HEK293 (cell line): ENCODE measurements at regions not wholly inside any gene's neighbourhood (a gene's known extent, or its start where the extent isn't known, plus 50 kb on each side); places are given as distances from the start of the nearest gene placed in this dataset.

Experiments used
- BCL6B ChIP-seq: fragments of 450-650 bp; formaldehyde crosslinking; IDR thresholded peaks from 2 replicates; pipeline ENCODE4 v1.5.1; 2017; ENCODE audit warnings: missing biosample characterization, missing genetic modification characterization
- CTCF ChIP-seq: fragments of 450-650 bp; formaldehyde crosslinking; IDR thresholded peaks from 2 replicates; pipeline ENCODE4 v1.5.1; 2016; ENCODE audit warnings: missing biosample characterization, missing genetic modification characterization
- HOXA7 ChIP-seq: sonication (generic); formaldehyde crosslinking; IDR thresholded peaks from 2 replicates; pipeline ENCODE4 v1.8.1; 2022; ENCODE audit warnings: missing genetic modification reagents, borderline replicate concordance
- IKZF3 ChIP-seq: fragments of 450-650 bp; IDR thresholded peaks from 2 replicates; pipeline ENCODE4 v1.5.0; 2018; ENCODE audit warnings: missing biosample characterization, mild to moderate bottlenecking, missing genetic modification characterization, moderate library complexity
- ZXDB ChIP-seq: fragments of 450-650 bp; formaldehyde crosslinking; IDR thresholded peaks from 2 replicates; pipeline ENCODE4 v1.5.1; 2016; ENCODE audit warnings: missing biosample characterization, missing genetic modification characterization

- no peak for TF ChIP-seq IKZF3 (tag by site-specific recombination)
- TF ChIP-seq BCL6B (tag by site-specific recombination): no peak
- no peak for TF ChIP-seq CTCF (tag by site-specific recombination)
- no peak for TF ChIP-seq ZXDB (tag by site-specific recombination)
- no peak for TF ChIP-seq HOXA7
Observed at GRCh38 chr3:103056542-103056941, 621.7 kb downstream of the ZPLD1 start.
